HEK293 (cell line): ENCODE measurements at regions not wholly inside any gene's neighbourhood (a gene's known extent, or its start where the extent isn't known, plus 50 kb on each side); places are given as distances from the start of the nearest gene placed in this dataset.
A peak's percentile ranks its signal among the peaks of the same experiment; 100 is the strongest.

Experiments used
- CTCF ChIA-PET: fragments of 350-600 bp; formaldehyde crosslinking; extraction: SDS; loops from one replicate; lab custom pipeline; 2021; ENCODE audit warnings: antibody characterized with exemption; lab: Yijun Ruan, JAX
- POLR2A ChIA-PET: fragments of 300-600 bp; formaldehyde crosslinking; extraction: SDS; loops from one replicate; lab custom pipeline; 2020; ENCODE audit warnings: antibody characterized with exemption, inconsistent platforms; lab: Yijun Ruan, JAX
- H3K27ac ChIP-seq: fragments of 200-500 bp; sonication (Bioruptor generic); 2 replicates; pipeline ENCODE4 v1.5.1; 2014; ENCODE audit warnings: low read depth, low read length, control low read depth, inconsistent platforms; ENCODE audit errors: extremely low read depth
- H3K36me3 ChIP-seq, 2 experiments: fragments of 200-500 bp in 1 of 2; sonication (Bioruptor generic) in 1 of 2; 1 replicate in 1 of 2; 2 replicates in 1 of 2; pipeline ENCODE4 v1.5.1; 2014 to 2017; ENCODE audit warnings: inconsistent platforms in 2 of 2, low read length in 2 of 2; ENCODE audit not compliant: control insufficient read depth in 2 of 2, insufficient read depth in 1 of 2
- H3K4me1 ChIP-seq: fragments of 200-500 bp; sonication (Bioruptor generic); 2 replicates; pipeline ENCODE4 v1.5.1; 2014; ENCODE audit warnings: mild to moderate bottlenecking, low read length, inconsistent platforms; ENCODE audit not compliant: control insufficient read depth, insufficient read depth
- H3K4me3 ChIP-seq: 2 replicates; pipeline ENCODE4 v1.5.1; 2011; ENCODE audit warnings: low read depth, mild to moderate bottlenecking, control low read depth, low read length, moderate library complexity
- H3K9me3 ChIP-seq: fragments of 200-500 bp; sonication (Bioruptor generic); 2 replicates; pipeline ENCODE4 v1.5.1; 2014; ENCODE audit warnings: low read depth, low read length, inconsistent platforms; ENCODE audit not compliant: control insufficient read depth, insufficient read depth
- ATF2 ChIP-seq: fragments of 450-650 bp; formaldehyde crosslinking; IDR thresholded peaks from 2 replicates; pipeline ENCODE4 v1.5.1; 2016; ENCODE audit warnings: missing biosample characterization, missing genetic modification characterization, low read depth
- ELK4 ChIP-seq: IDR thresholded peaks from 2 replicates; pipeline ENCODE4 v1.6.1; 2011; ENCODE audit warnings: mild to moderate bottlenecking, low read depth, low read length, borderline replicate concordance
- GLI2 ChIP-seq: fragments of 450-650 bp; formaldehyde crosslinking; IDR thresholded peaks from 2 replicates; pipeline ENCODE4; 2017; ENCODE audit warnings: missing biosample characterization, missing genetic modification characterization, low read depth, borderline replicate concordance
- GLIS1 ChIP-seq: fragments of 450-650 bp; formaldehyde crosslinking; IDR thresholded peaks from 2 replicates; pipeline ENCODE4 v1.5.1; 2016; ENCODE audit warnings: missing biosample characterization, missing genetic modification characterization
- HOXA7 ChIP-seq: sonication (generic); formaldehyde crosslinking; IDR thresholded peaks from 2 replicates; pipeline ENCODE4 v1.8.1; 2022; ENCODE audit warnings: missing genetic modification reagents, borderline replicate concordance
- PRDM10 ChIP-seq: fragments of 450-650 bp; formaldehyde crosslinking; IDR thresholded peaks from 2 replicates; pipeline ENCODE4 v1.5.1; 2016; ENCODE audit warnings: missing biosample characterization, missing genetic modification characterization
- PRDM6 ChIP-seq: fragments of 450-650 bp; formaldehyde crosslinking; IDR thresholded peaks from 2 replicates; pipeline ENCODE4 v1.5.1; 2017; ENCODE audit warnings: missing biosample characterization, missing genetic modification characterization
- TCF7L2 ChIP-seq: IDR thresholded peaks from 2 replicates; pipeline ENCODE4 v1.6.1; 2011; ENCODE audit warnings: low read depth, mild to moderate bottlenecking, inconsistent platforms, low read length, moderate library complexity, borderline replicate concordance
- YY1 ChIP-seq: fragments of 450-650 bp; formaldehyde crosslinking; IDR thresholded peaks from 2 replicates; pipeline ENCODE4 v1.5.1; 2018; ENCODE audit warnings: missing biosample characterization, missing genetic modification characterization
- ZBTB11 ChIP-seq: fragments of 450-650 bp; formaldehyde crosslinking; conservative IDR thresholded peaks from 2 replicates; pipeline ENCODE4 v1.5.1; 2016; ENCODE audit warnings: low read depth, missing biosample characterization, missing genetic modification characterization
- ZBTB48 ChIP-seq: fragments of 450-650 bp; formaldehyde crosslinking; IDR thresholded peaks from 2 replicates; pipeline ENCODE4 v1.5.1; 2016; ENCODE audit warnings: missing biosample characterization, missing genetic modification characterization
- ZNF214 ChIP-seq: fragments of 450-650 bp; formaldehyde crosslinking; IDR thresholded peaks from 2 replicates; pipeline ENCODE4 v1.5.1; 2017; ENCODE audit warnings: missing biosample characterization, mild to moderate bottlenecking, missing genetic modification characterization, borderline replicate concordance
- ZNF239 ChIP-seq: fragments of 450-650 bp; formaldehyde crosslinking; IDR thresholded peaks from 2 replicates; pipeline ENCODE4 v1.5.1; 2016; ENCODE audit warnings: missing biosample characterization, missing genetic modification characterization
- ZNF473 ChIP-seq: fragments of 450-650 bp; formaldehyde crosslinking; IDR thresholded peaks from 2 replicates; pipeline ENCODE4 v1.5.1; 2017; ENCODE audit warnings: missing biosample characterization, missing genetic modification characterization
- ZNF555 ChIP-seq: fragments of 450-650 bp; formaldehyde crosslinking; conservative IDR thresholded peaks from 2 replicates; pipeline ENCODE4 v1.5.1; 2017; ENCODE audit warnings: missing biosample characterization, mild to moderate bottlenecking, missing genetic modification characterization, inconsistent platforms
- ZSCAN4 ChIP-seq: fragments of 450-650 bp; formaldehyde crosslinking; IDR thresholded peaks from 2 replicates; pipeline ENCODE4 v1.5.1; 2017; ENCODE audit warnings: missing biosample characterization, missing genetic modification characterization
- ZSCAN5A ChIP-seq: fragments of 450-650 bp; formaldehyde crosslinking; IDR thresholded peaks from 2 replicates; pipeline ENCODE4 v1.5.1; 2016; ENCODE audit warnings: missing biosample characterization, missing genetic modification characterization

- TF ChIP-seq ZBTB11 (tag by site-specific recombination), result no peak
- no peak for TF ChIP-seq ZSCAN5A
- TF ChIP-seq GLI2 (tag by site-specific recombination), result no peak
- TF ChIP-seq ZNF555 (tag by site-specific recombination), result no peak
- no peak for TF ChIP-seq YY1 (tag by site-specific recombination)
- no peak for TF ChIP-seq ATF2
- TF ChIP-seq HOXA7 (CRISPR knock-in tag), result no peak
- no peak for TF ChIP-seq ZNF239 (tag by site-specific recombination)
- TF ChIP-seq ZSCAN4 (tag by site-specific recombination), result no peak
Observed at GRCh38 chr10:78367751-78368150, 334.1 kb downstream of the RPS24 start (continued).

GRCh38 chr10:78371136-78371535 lies 337.5 kb downstream of the RPS24 start:
- POLR2A ChIA-PET, result no interaction called here
- CTCF ChIA-PET, result interaction anchor here (0.6 to 0.7 kb wide), 2 partner anchors 326 to 604 kb away, joined by 3 to 7 read pairs; no protein-coding TSS in a partner anchor
- Histone ChIP-seq H3K27ac (no peak overlapping the region), H3K9me3 (no peaks in the 10 kb centered on the region), H3K36me3 (no peaks in the 10 kb centered on the region), H3K4me3 (no peak overlapping the region), H3K4me1 (no peaks in the 10 kb centered on the region)
- TF ChIP-seq PRDM10 (tag by site-specific recombination) (peak; percentile 48; the same call in 1 of the 2 replicates), ZNF473 (tag by site-specific recombination) (no peak), ELK4 (no peak), ZNF214 (tag by site-specific recombination) (no peak), ZBTB48 (peak; percentile 46; the same call in 1 of the 2 replicates), TCF7L2 (peak; percentile 77), PRDM6 (tag by site-specific recombination) (no peak), GLIS1 (tag by site-specific recombination) (peak; percentile 52; the same call in 1 of the 2 replicates)
